ENCODE measurements at regions not wholly inside any gene's neighbourhood (a gene's known extent, or its start where the extent isn't known, plus 50 kb on each side); places are given as distances from the start of the nearest gene placed in this dataset.
"Not testable (repeated sequence)": the region's sequence is repeated elsewhere in the genome, so short reads cannot be mapped to it uniquely, and the experiment has no call there.

- FAIRE-seq = not testable (repeated sequence)
These were observed 1205.3 kb downstream of the SLC16A7 start for GRCh38 chr12:60801166-60801565.

- no peak for FAIRE-seq
These were observed 1207.3 kb downstream of the SLC16A7 start for GRCh38 chr12:60803147-60803546.

- FAIRE-seq = no peak
These were observed 1209.5 kb downstream of the SLC16A7 start for GRCh38 chr12:60805364-60805763.

GRCh38 chr12:60819794-60820193, 1224.0 kb downstream of the SLC16A7 start:
- FAIRE-seq = no peak

- FAIRE-seq = no peak
These were observed 1226.8 kb downstream of the SLC16A7 start for GRCh38 chr12:60822580-60822979.

GRCh38 chr12:60830381-60830780, 1234.6 kb downstream of the SLC16A7 start:
- FAIRE-seq = no peak

- FAIRE-seq = no peak
These were observed 1236.5 kb downstream of the SLC16A7 start for GRCh38 chr12:60832290-60832689.

GRCh38 chr12:60834372-60834771, 1238.5 kb downstream of the SLC16A7 start:
- FAIRE-seq = no peak

- FAIRE-seq = no peak
These were observed 1239.0 kb downstream of the SLC16A7 start for GRCh38 chr12:60834806-60835205.

- no peak for FAIRE-seq
These were observed 1240.8 kb downstream of the SLC16A7 start for GRCh38 chr12:60836651-60837050.

GRCh38 chr12:60842181-60842580, 1246.4 kb downstream of the SLC16A7 start:
- FAIRE-seq = no peak

- FAIRE-seq = no peak
These were observed 1248.3 kb downstream of the SLC16A7 start for GRCh38 chr12:60844101-60844500.

GRCh38 chr12:60844875-60845274, 1249.0 kb downstream of the SLC16A7 start:
- FAIRE-seq = no peak

GRCh38 chr12:60845696-60846095, 1249.9 kb downstream of the SLC16A7 start:
- FAIRE-seq = no peak

GRCh38 chr12:60847281-60847680, 1251.5 kb downstream of the SLC16A7 start:
- FAIRE-seq = no peak

- FAIRE-seq = no peak
These were observed 1253.9 kb downstream of the SLC16A7 start for GRCh38 chr12:60849723-60850122.

- no peak for FAIRE-seq
These were observed 1257.6 kb downstream of the SLC16A7 start for GRCh38 chr12:60853407-60853806.

- no peak for FAIRE-seq
These were observed 1267.6 kb downstream of the SLC16A7 start for GRCh38 chr12:60863421-60863820.

GRCh38 chr12:60872219-60872618, 1276.4 kb downstream of the SLC16A7 start:
- no peak for FAIRE-seq

GRCh38 chr12:60872850-60873713, 1277.3 kb downstream of the SLC16A7 start:
- FAIRE-seq = no peak

GRCh38 chr12:60874091-60874490, 1278.3 kb downstream of the SLC16A7 start:
- no peak for FAIRE-seq

GRCh38 chr12:60920841-60921495, 1325.1 kb downstream of the SLC16A7 start:
- no peak for FAIRE-seq

- no peak for FAIRE-seq
These were observed 1325.7 kb downstream of the SLC16A7 start for GRCh38 chr12:60921541-60921940.

GRCh38 chr12:60926256-60926655, 1330.4 kb downstream of the SLC16A7 start:
- no peak for FAIRE-seq

Measured in TTC549 (cell line).